Subcutaneous abdominal adipose tissue (tissue), 5 donors: ENCODE measurements at regions not wholly inside any gene's neighbourhood (a gene's known extent, or its start where the extent isn't known, plus 50 kb on each side); places are given as distances from the start of the nearest gene placed in this dataset.
"Not testable (repeated sequence)": the region's sequence is repeated elsewhere in the genome, so short reads cannot be mapped to it uniquely, and the experiment has no call there.

ENCODE experiments used
- H3K27ac ChIP-seq: one replicate; pipeline ENCODE4 v1.7.0; 2013; ENCODE audit warnings: low read depth, mild to moderate bottlenecking, inconsistent platforms, low read length, moderate library complexity
- H3K27me3 ChIP-seq, 5 donors: one replicate each; pipeline ENCODE4 v1.7.0; 2013; ENCODE audit warnings: low read length in 5 of 5, inconsistent platforms in 1 of 5; ENCODE audit not compliant: control insufficient read depth in 5 of 5, insufficient read depth in 4 of 5
- H3K36me3 ChIP-seq, 5 donors: one replicate each; pipeline ENCODE4 v1.7.0; 2013; ENCODE audit warnings: low read length in 5 of 5; ENCODE audit not compliant: control insufficient read depth in 5 of 5, insufficient read depth in 5 of 5
- H3K4me1 ChIP-seq, 5 donors: one replicate each; pipeline ENCODE4 v1.7.0; 2013; ENCODE audit warnings: low read length in 5 of 5, mild to moderate bottlenecking in 3 of 5, moderate library complexity in 1 of 5; ENCODE audit not compliant: control insufficient read depth in 5 of 5, insufficient read depth in 5 of 5
- H3K4me3 ChIP-seq, 5 donors: one replicate each; pipeline ENCODE4 v1.7.0; 2013; ENCODE audit warnings: low read length in 5 of 5, low read depth in 1 of 5
- H3K9ac ChIP-seq, 5 donors: one replicate each; pipeline ENCODE4 v1.7.0; 2013; ENCODE audit warnings: low read length in 5 of 5, mild to moderate bottlenecking in 4 of 5, moderate library complexity in 3 of 5
- H3K9me3 ChIP-seq, 5 donors: one replicate each; pipeline ENCODE4 v1.7.0; 2013; ENCODE audit warnings: low read length in 5 of 5; ENCODE audit not compliant: control insufficient read depth in 5 of 5
- donor health status: healthy.
- donor health status: healthy.
- donor health status: healthy.
- donor health status: healthy.
- donor health status: healthy.

DNA sequence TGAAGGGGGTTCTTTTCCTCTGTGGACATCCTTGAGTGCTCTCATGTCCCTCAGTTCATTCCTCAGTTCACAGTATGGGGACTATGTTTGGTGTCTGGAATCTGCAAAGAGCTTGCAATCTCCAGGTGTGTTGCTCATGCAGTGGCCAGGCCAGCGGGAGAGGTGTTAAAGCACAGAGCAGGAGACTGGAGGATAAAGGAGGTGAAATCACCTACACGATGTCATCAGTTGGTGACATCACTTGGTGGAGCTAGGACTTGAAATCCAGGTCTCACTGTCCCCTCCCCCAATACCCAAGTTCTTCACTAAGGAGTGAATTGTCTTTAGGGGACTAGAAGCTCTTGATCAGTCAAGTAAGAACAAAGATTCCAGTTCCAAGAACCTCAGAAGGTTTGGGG, 197.3 kb upstream of the ZNF618 start:
- Histone ChIP-seq H3K36me3 (no peaks in the 10 kb centered on the region), H3K4me1 (peaks cover 4 to 29% (median 25%) of the 10 kb centered on the region in 5 donors), H3K9ac (no peak overlapping the region), H3K27ac (no peak overlapping the region), H3K27me3 (no peaks in the 10 kb centered on the region), H3K9me3 (no peaks in the 10 kb centered on the region), H3K4me3 (no peak overlapping the region)

- H3K9ac ChIP-seq = no peak overlapping the region
Observed at GRCh38 chr9:113682297-113682771, 193.8 kb upstream of the ZNF618 start.

GRCh38 chr9:113685636-113686035, 190.5 kb upstream of the ZNF618 start:
- not testable (repeated sequence) for H3K27ac ChIP-seq, H3K36me3 ChIP-seq, H3K4me3 ChIP-seq, H3K9me3 ChIP-seq, H3K9ac ChIP-seq
- peaks cover 8 to 20% (median 16%) of the 10 kb centered on the region in 5 donors for H3K27me3 ChIP-seq
- peaks cover 0 to 13% (median 9%) of the 10 kb centered on the region in 5 donors for H3K4me1 ChIP-seq

More at GRCh38 chr9:113682297-113682771, 193.8 kb upstream of the ZNF618 start:
- Histone ChIP-seq H3K36me3 (no peaks in the 10 kb centered on the region), H3K4me3 (peak overlapping the region in 1 of 5 donors; percentile 31), H3K27ac (no peak overlapping the region), H3K27me3 (peaks cover 0 to 3% (median 2%) of the 10 kb centered on the region in 5 donors), H3K4me1 (peaks cover 0 to 4% (median under 1%) of the 10 kb centered on the region in 5 donors), H3K9me3 (no peaks in the 10 kb centered on the region)

GRCh38 chr9:113687107-113687679, 188.9 kb upstream of the ZNF618 start:
- Histone ChIP-seq H3K27ac (no peak overlapping the region), H3K9me3 (no peaks in the 10 kb centered on the region), H3K9ac (no peak overlapping the region), H3K4me3 (peak overlapping the region in 1 of 5 donors; percentile 13), H3K36me3 (no peaks in the 10 kb centered on the region), H3K4me1 (peaks cover 0 to 12% (median 9%) of the 10 kb centered on the region in 5 donors), H3K27me3 (peaks cover 8 to 20% (median 16%) of the 10 kb centered on the region in 5 donors)

DNA sequence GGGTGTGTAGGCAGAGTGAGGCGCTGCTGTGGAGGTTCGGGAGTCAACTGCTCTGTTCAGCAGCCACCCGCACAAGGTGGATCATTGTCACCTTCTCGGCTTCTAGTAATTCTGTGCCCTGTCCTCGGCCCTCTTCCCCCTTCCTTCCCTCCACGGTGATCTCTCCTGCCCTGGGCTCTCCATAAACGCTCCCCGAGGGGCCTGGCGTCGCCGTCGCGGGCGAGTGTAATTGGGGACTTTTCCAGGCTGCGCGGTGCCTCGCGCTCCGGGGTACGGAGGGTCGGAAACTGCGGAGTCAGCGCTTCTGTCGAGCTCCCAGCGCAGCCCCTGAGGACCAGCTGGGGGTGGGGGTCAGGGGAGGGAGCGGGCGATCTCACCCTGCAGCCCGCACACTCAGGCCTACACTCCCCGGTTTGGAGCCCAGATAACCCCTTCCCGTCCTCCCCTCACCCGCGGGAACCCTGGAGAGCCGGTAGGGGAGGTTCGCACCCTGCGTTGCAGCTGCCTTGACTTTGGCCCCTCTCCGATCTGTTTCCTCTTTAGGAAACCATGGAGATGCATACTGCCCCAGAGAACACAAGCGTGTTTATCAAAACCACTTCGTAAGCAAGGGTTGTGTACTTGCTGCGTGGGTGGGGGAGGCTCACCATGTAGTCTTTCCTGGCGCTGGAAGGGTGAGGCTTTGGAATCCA, 188.3 kb upstream of the ZNF618 start:
- no peaks in the 10 kb centered on the region for H3K9me3 ChIP-seq
- peaks cover 8 to 22% (median 16%) of the 10 kb centered on the region in 5 donors for H3K27me3 ChIP-seq

DNA sequence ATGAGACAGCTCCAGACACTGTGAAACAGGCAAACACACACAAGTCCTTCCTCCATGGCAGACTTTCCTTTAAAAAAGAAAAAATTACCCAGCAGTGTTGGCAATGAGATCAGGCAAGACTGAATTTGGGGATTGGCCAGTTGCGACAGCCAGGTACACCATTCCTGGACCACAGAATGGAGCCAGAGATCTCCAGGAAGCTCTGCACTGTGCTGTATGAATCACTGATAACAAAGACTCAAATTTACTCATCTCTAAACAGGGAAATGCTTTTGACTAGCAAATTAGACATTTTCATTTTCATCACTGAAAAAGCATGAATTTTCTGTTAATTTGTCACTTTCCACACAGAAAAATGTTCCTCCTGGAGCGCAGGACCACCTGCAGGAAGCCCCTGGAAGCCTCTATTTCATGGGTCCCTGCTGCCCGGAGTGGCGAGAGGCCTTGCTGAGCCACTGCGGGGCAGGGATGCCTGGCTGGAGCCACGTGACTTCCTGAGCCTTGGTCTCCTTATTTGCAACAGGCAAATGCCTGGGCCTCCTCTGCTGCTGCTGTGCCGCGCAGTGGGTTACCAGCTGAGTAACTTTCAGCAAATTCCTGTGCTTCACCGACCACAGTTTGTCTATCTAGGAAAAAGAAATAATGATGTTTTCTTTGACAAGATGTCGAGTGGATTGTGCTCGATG, 185.9 kb upstream of the ZNF618 start:
- peaks cover 0 to 10% (median 9%) of the 10 kb centered on the region in 5 donors for H3K4me1 ChIP-seq
- peaks cover 0 to 4% (median 0%) of the 10 kb centered on the region in 5 donors for H3K9me3 ChIP-seq
- H3K27me3 ChIP-seq = peaks cover 8 to 22% (median 16%) of the 10 kb centered on the region in 5 donors
- no peaks in the 10 kb centered on the region for H3K36me3 ChIP-seq
- no peak overlapping the region for H3K27ac ChIP-seq
- no peak overlapping the region for H3K4me3 ChIP-seq
- no peak overlapping the region for H3K9ac ChIP-seq

More for the DNA sequence above, 188.3 kb upstream of the ZNF618 start:
- H3K4me3 ChIP-seq = peak overlapping the region in 2 of 5 donors; percentile 13 to 27
- peaks cover 0 to 10% (median 9%) of the 10 kb centered on the region in 5 donors for H3K4me1 ChIP-seq
- no peak overlapping the region for H3K9ac ChIP-seq
- H3K27ac ChIP-seq = no peak overlapping the region
- no peaks in the 10 kb centered on the region for H3K36me3 ChIP-seq

DNA sequence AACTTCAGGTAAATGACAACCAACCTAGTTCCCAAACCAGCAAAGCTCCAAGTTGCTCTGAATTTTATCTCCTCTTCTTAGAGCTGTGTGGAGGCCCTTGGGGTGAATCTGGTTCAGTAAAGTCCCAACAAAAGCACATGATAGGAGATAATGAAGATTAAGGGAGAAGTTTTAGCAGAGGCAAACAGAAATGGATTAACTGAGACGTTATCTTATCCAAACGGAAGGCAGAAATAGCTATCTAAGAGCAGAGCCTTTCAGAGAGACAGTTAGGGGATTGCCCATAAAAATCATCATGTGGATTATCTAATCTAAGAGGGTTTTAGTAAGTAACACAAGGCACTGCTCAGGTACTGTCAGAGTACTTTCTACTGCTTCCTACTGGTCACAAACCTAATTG, 183.9 kb upstream of the ZNF618 start:
- peaks cover 8 to 20% (median 13%) of the 10 kb centered on the region in 5 donors for H3K27me3 ChIP-seq

GRCh38 chr9:113694912-113695311, 181.2 kb upstream of the ZNF618 start:
- Histone ChIP-seq H3K27me3 (peaks cover 0 to 4% (median 0%) of the 10 kb centered on the region in 5 donors), H3K4me1 (no peaks in the 10 kb centered on the region), H3K4me3 (no peak overlapping the region), H3K36me3 (no peaks in the 10 kb centered on the region), H3K9ac (no peak overlapping the region), H3K9me3 (peaks cover 0 to 11% (median 5%) of the 10 kb centered on the region in 5 donors), H3K27ac (no peak overlapping the region)

More for the DNA sequence above, 183.9 kb upstream of the ZNF618 start:
- peaks cover 0 to 10% (median 9%) of the 10 kb centered on the region in 5 donors for H3K4me1 ChIP-seq
- H3K9ac ChIP-seq = no peak overlapping the region
- peaks cover 0 to 11% (median 5%) of the 10 kb centered on the region in 5 donors for H3K9me3 ChIP-seq
- no peak overlapping the region for H3K27ac ChIP-seq
- H3K36me3 ChIP-seq = no peaks in the 10 kb centered on the region
- no peak overlapping the region for H3K4me3 ChIP-seq

- Histone ChIP-seq H3K27ac (no peak overlapping the region), H3K4me3 (no peak overlapping the region), H3K9me3 (peaks cover under 1 to 11% (median 5%) of the 10 kb centered on the region in 5 donors), H3K9ac (no peak overlapping the region), H3K4me1 (no peaks in the 10 kb centered on the region), H3K36me3 (no peaks in the 10 kb centered on the region), H3K27me3 (peaks cover 0 to 4% (median 0%) of the 10 kb centered on the region in 5 donors)
Observed at GRCh38 chr9:113695440-113695851, 180.7 kb upstream of the ZNF618 start.
